H1 (cell line): ENCODE measurements at regions not wholly inside any gene's neighbourhood (a gene's known extent, or its start where the extent isn't known, plus 50 kb on each side); places are given as distances from the start of the nearest gene placed in this dataset.

Experiments used
- CTCF ChIA-PET: fragments of 300-600 bp; sonication (Branson Sonifier 250); formaldehyde crosslinking; loops from one replicate; lab custom pipeline; 2021; ENCODE audit not compliant: partially characterized antibody; lab: Charles Lee
- POLR2A ChIA-PET: fragments of 300-600 bp; sonication (Branson Sonifier 250); formaldehyde crosslinking; loops from one replicate; lab custom pipeline; 2021; ENCODE audit warnings: inconsistent platforms; ENCODE audit not compliant: partially characterized antibody; lab: Charles Lee
- DNase-seq, 2 experiments: peaks; one replicate each; pipeline versions ENCODE4 v3.0.0 to v3.0.0-alpha.2; 2010 to 2022; ENCODE audit warnings: low spot score in 2 of 2, low read depth in 1 of 2, mixed read lengths in 1 of 2
- FAIRE-seq: peaks from 2 replicates; lab custom pipeline; 2011; peaks lifted over from hg19 to GRCh38; lab: Jason Lieb, UNC
- H2AFZ ChIP-seq: 2 replicates; pipeline ENCODE4 v1.8.1; 2012; ENCODE audit warnings: low read length, inconsistent platforms
- H2AK5ac ChIP-seq: 2 replicates; pipeline ENCODE4 v1.6.1; 2013; ENCODE audit warnings: low read depth, low read length
- H2BK120ac ChIP-seq: replicated peaks from 2 replicates; pipeline ENCODE3; 2013; ENCODE audit warnings: low read depth, low read length, inconsistent platforms
- H2BK12ac ChIP-seq: 2 replicates; pipeline ENCODE4 v1.6.1; 2013; ENCODE audit warnings: low read depth, low read length
- H2BK15ac ChIP-seq: 2 replicates; pipeline ENCODE4 v1.6.1; 2013; ENCODE audit warnings: low read length
- H2BK20ac ChIP-seq: 2 replicates; pipeline ENCODE4 v1.6.1; 2013; ENCODE audit warnings: low read length
- H2BK5ac ChIP-seq: 2 replicates; pipeline ENCODE4 v1.6.1; 2013; ENCODE audit warnings: low read depth, low read length
- H3K14ac ChIP-seq: 2 replicates; pipeline ENCODE4 v1.6.1; 2013; ENCODE audit warnings: inconsistent platforms; ENCODE audit not compliant: insufficient read length
- H3K18ac ChIP-seq: 2 replicates; pipeline ENCODE4 v1.6.1; 2013; ENCODE audit warnings: low read length; ENCODE audit errors: extremely low read depth
- H3K23ac ChIP-seq: 2 replicates; pipeline ENCODE4 v1.6.1; 2013; ENCODE audit warnings: inconsistent platforms; ENCODE audit not compliant: insufficient read length
- H3K23me2 ChIP-seq: 2 replicates; pipeline ENCODE4 v1.6.1; 2013; ENCODE audit warnings: low read depth, low read length
- H3K27ac ChIP-seq: 2 replicates; pipeline ENCODE4 v1.6.1; 2011; ENCODE audit warnings: low read depth, low read length, inconsistent platforms
- H3K27me3 ChIP-seq, 4 experiments: replicated peaks in 1 of 4; 1 replicate in 1 of 4; 2 replicates in 3 of 4; pipeline versions ENCODE4 v1.6.1 to v1.8.1; 2011 to 2013; ENCODE audit warnings: low read length in 3 of 4, mild to moderate bottlenecking in 3 of 4, inconsistent platforms in 2 of 4, mixed read lengths in 2 of 4, moderate library complexity in 1 of 4; ENCODE audit not compliant: control insufficient read depth in 3 of 4, insufficient read depth in 3 of 4; ENCODE audit errors: extremely low read depth in 1 of 4
- H3K36me3 ChIP-seq, 4 experiments: 2 replicates each; pipeline versions ENCODE4 v1.6.1 to v1.8.1; 2011 to 2013; ENCODE audit warnings: mild to moderate bottlenecking in 4 of 4, low read length in 3 of 4, moderate library complexity in 2 of 4, control low read depth in 1 of 4, inconsistent platforms in 1 of 4; ENCODE audit not compliant: insufficient read depth in 4 of 4, control insufficient read depth in 2 of 4
- H3K4ac ChIP-seq: replicated peaks from 2 replicates; pipeline ENCODE3; 2013; ENCODE audit warnings: low read length, low read depth, mixed read lengths, inconsistent platforms; ENCODE audit not compliant: insufficient read length
- H3K4me1 ChIP-seq, 4 experiments: replicated peaks in 1 of 4; 1 replicate in 1 of 4; 2 replicates in 3 of 4; pipeline versions ENCODE4 v1.6.1 to v1.8.1; 2011 to 2013; ENCODE audit warnings: low read length in 3 of 4, inconsistent platforms in 2 of 4, mixed read lengths in 1 of 4; ENCODE audit not compliant: insufficient read depth in 4 of 4, control insufficient read depth in 3 of 4
- H3K4me2 ChIP-seq, 2 experiments: 2 replicates each; pipeline versions ENCODE4 v1.6.1 to v1.8.1; 2011 to 2013; ENCODE audit warnings: low read depth in 2 of 2, low read length in 2 of 2, control low read depth in 1 of 2, inconsistent platforms in 1 of 2, mild to moderate bottlenecking in 1 of 2; ENCODE audit not compliant: insufficient read depth in 1 of 2
- H3K4me3 ChIP-seq, 4 experiments: fragments of 200-600, 300-600 bp in 1 of 4; sonication (generic), shearing (Covaris generic), sonication (Bioruptor Twin) in 1 of 4; 2 replicates each; pipeline versions ENCODE4 v1.5.1 to v1.8.1; 2011 to 2016; ENCODE audit warnings: low read length in 4 of 4, low read depth in 3 of 4, control low read depth in 2 of 4, inconsistent platforms in 2 of 4, mild to moderate bottlenecking in 2 of 4, mixed read lengths in 1 of 4, moderate library complexity in 1 of 4; ENCODE audit not compliant: insufficient read depth in 2 of 4; ENCODE audit errors: extremely low read depth in 1 of 4
- H3K56ac ChIP-seq: replicated peaks from 2 replicates; pipeline ENCODE3; 2013; ENCODE audit warnings: low read depth, mild to moderate bottlenecking, mixed read lengths, low read length, inconsistent platforms; ENCODE audit not compliant: insufficient read length
- H3K79me1 ChIP-seq: 2 replicates; pipeline ENCODE4 v1.6.1; 2013; ENCODE audit warnings: low read depth, low read length, control low read depth
- H3K79me2 ChIP-seq, 2 experiments: 2 replicates each; pipeline versions ENCODE4 v1.6.1 to v1.8.1; 2012 to 2013; ENCODE audit warnings: low read length in 2 of 2, mild to moderate bottlenecking in 2 of 2, inconsistent platforms in 1 of 2; ENCODE audit not compliant: insufficient read depth in 2 of 2, control insufficient read depth in 1 of 2
- H3K9ac ChIP-seq, 4 experiments: replicated peaks in 1 of 4; 1 replicate in 1 of 4; 2 replicates in 3 of 4; pipeline versions ENCODE4 v1.6.1 to v1.8.1; 2011 to 2013; ENCODE audit warnings: low read depth in 3 of 4, low read length in 3 of 4, control low read depth in 2 of 4, mild to moderate bottlenecking in 2 of 4, moderate library complexity in 2 of 4, inconsistent platforms in 1 of 4; ENCODE audit errors: extremely low read depth in 1 of 4
- H3K9me3 ChIP-seq, 2 experiments: 2 replicates each; pipeline versions ENCODE4 v1.6.1 to v1.8.1; 2012 to 2013; ENCODE audit warnings: mild to moderate bottlenecking in 2 of 2, moderate library complexity in 2 of 2, control low read depth in 1 of 2, inconsistent platforms in 1 of 2, low read depth in 1 of 2, low read length in 1 of 2, mixed read lengths in 1 of 2; ENCODE audit not compliant: insufficient read depth in 2 of 2
- H4K20me1 ChIP-seq, 2 experiments: replicated peaks in 1 of 2; 2 replicates each; pipeline versions ENCODE3 to v1.8.1; 2011 to 2013; ENCODE audit warnings: inconsistent platforms in 2 of 2, low read length in 2 of 2, mild to moderate bottlenecking in 1 of 2; ENCODE audit not compliant: insufficient read depth in 2 of 2, control insufficient read depth in 1 of 2
- H4K5ac ChIP-seq: 2 replicates; pipeline ENCODE4 v1.6.1; 2013; ENCODE audit warnings: low read length, low read depth, mixed read lengths, inconsistent platforms; ENCODE audit not compliant: insufficient read length
- H4K8ac ChIP-seq: 2 replicates; pipeline ENCODE4 v1.8.0; 2013; ENCODE audit warnings: mild to moderate bottlenecking, moderate library complexity, low read length, inconsistent platforms; ENCODE audit not compliant: insufficient read depth; ENCODE audit errors: extremely low read depth
- H4K91ac ChIP-seq: replicated peaks from 2 replicates; pipeline ENCODE3; 2013; ENCODE audit warnings: low read length, mixed read lengths, inconsistent platforms; ENCODE audit not compliant: insufficient read length
- GABPA ChIP-seq: IDR thresholded peaks from 2 replicates; pipeline ENCODE4 v1.6.1; 2011; ENCODE audit warnings: mild to moderate bottlenecking, low read length, moderate library complexity, borderline replicate concordance; ENCODE audit not compliant: insufficient read depth
- KDM4A ChIP-seq: IDR thresholded peaks from one replicate; pipeline ENCODE4 v1.7.1; 2012; ENCODE audit warnings: low read depth, mild to moderate bottlenecking, moderate library complexity, low read length, inconsistent platforms; ENCODE audit not compliant: severe bottlenecking
- KDM5A ChIP-seq: fragments of 200-600 bp; IDR thresholded peaks from 2 replicates; pipeline ENCODE4 v1.7.1; 2012; ENCODE audit warnings: mild to moderate bottlenecking, low read length, inconsistent platforms, mixed read lengths
- RBBP5 ChIP-seq: IDR thresholded peaks from 2 replicates; pipeline ENCODE4 v1.7.1; 2012; ENCODE audit warnings: low read depth, mild to moderate bottlenecking, inconsistent platforms, low read length, moderate library complexity, borderline replicate concordance
- SAP30 ChIP-seq: fragments of 300-600 bp; sonication (generic); IDR thresholded peaks from 2 replicates; pipeline ENCODE4 v1.7.1; 2012; ENCODE audit warnings: low read length, moderate library complexity, mild to moderate bottlenecking, inconsistent platforms; ENCODE audit not compliant: insufficient read depth, insufficient replicate concordance
- WGBS, 2 experiments: shearing (Covaris generic) in 1 of 2; methylation state at CpG; one replicate each; pipeline versions ENCODE4 v1.1.6 to v1.1.7; 2013 to 2015; ENCODE audit warnings: low lambda C conversion rate in 2 of 2, mixed read lengths in 2 of 2, inconsistent platforms in 1 of 2, low coverage in 1 of 2, missing lambda C conversion rate in 1 of 2; ENCODE audit not compliant: insufficient replicate concordance in 2 of 2, insufficient coverage in 1 of 2, insufficient read length in 1 of 2; ENCODE audit errors: extremely low coverage in 1 of 2, missing lambda C conversion rate in 1 of 2; 5-methylcytosine and 5-hydroxymethylcytosine counted together

DNA sequence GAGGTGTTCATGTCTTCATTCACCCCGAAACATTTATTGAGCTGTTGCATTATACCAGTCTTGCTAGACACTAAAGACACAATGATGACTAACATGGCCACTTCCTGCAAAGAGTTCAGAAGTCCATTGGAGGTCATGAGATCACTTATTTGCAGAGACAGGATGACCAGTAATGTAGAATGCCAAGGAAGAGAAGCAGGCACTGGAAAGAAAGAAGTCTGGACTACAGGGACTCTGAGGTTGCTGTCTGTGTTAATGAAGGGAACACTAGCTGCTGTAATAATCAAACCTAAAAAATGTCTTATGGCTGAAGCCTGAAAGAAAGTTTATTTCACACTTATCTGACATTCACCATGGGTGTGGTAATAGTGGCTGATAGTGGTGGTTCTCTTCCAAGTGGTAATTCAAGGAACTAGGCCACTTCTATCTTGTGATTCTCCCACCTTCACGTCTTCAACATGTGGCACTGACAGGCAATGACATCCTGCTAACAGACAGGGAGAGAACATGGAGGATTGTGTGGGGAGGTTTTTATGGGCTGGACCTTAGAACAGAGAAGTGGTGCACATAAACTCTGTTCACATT is 89.2 kb upstream of the MKLN1 start:
- Histone ChIP-seq H2BK20ac (no peak overlapping the region), H3K4me2 (no peak overlapping the region), H3K4me3 (no peak overlapping the region), H3K14ac (no peak overlapping the region), H3K56ac (no peak overlapping the region), H3K4me1 (peaks cover 0 to 13% (median under 1%) of the 10 kb centered on the region in 4 experiments; a peak in 2 of 7 replicates), H3K79me2 (no peaks in the 10 kb centered on the region), H3K9ac (no peak overlapping the region), H3K27ac (no peak overlapping the region), H2BK12ac (no peak overlapping the region), H3K18ac (no peak overlapping the region), H3K23me2 (no peaks in the 10 kb centered on the region), H2AFZ (no peak overlapping the region), H2AK5ac (no peak overlapping the region), H2BK5ac (no peak overlapping the region), H4K20me1 (no peaks in the 10 kb centered on the region), H3K4ac (no peak overlapping the region), H4K91ac (no peak overlapping the region), H2BK15ac (no peak overlapping the region), H3K79me1 (no peaks in the 10 kb centered on the region), H3K23ac (no peak overlapping the region), H3K9me3 (no peaks in the 10 kb centered on the region), H2BK120ac (no peak overlapping the region), H3K27me3 (no peaks in the 10 kb centered on the region), H3K36me3 (no peaks in the 10 kb centered on the region), H4K5ac (no peak overlapping the region), H4K8ac (no peak overlapping the region)
- ChIA-PET CTCF (interaction anchor here (0.6 to 1.5 kb wide), 6 partner anchors 8 to 1895 kb away, joined by 3 read pairs; no protein-coding TSS in a partner anchor), POLR2A (no interaction called here)
- TF ChIP-seq RBBP5: no peak
- no peak for TF ChIP-seq KDM4A
- TF ChIP-seq SAP30: no peak
- no peak for TF ChIP-seq KDM5A
- TF ChIP-seq GABPA: no peak
- FAIRE-seq (no peak), DNase-seq (no peak)
- 89% methylated on average over 2 of the region's 2 CpGs; no CpG with 5 or more reads in 1 of the 2 experiments for WGBS, 2 experiments
